OCI-LY3 (cell line): ENCODE measurements at regions not wholly inside any gene's neighbourhood (a gene's known extent, or its start where the extent isn't known, plus 50 kb on each side); places are given as distances from the start of the nearest gene placed in this dataset.
"Not testable (repeated sequence)": the region's sequence is repeated elsewhere in the genome, so short reads cannot be mapped to it uniquely, and the experiment has no call there.

Experiments used
- H2AFZ ChIP-seq: fragments of 200-600, 300-600 bp; shearing (Covaris generic); 2 replicates; pipeline ENCODE4 v1.6.0; 2014; ENCODE audit warnings: antibody characterized with exemption, low read depth, low read length
- H3K27ac ChIP-seq: fragments of 200-600, 300-600 bp; sonication (generic); 2 replicates; pipeline ENCODE4 v1.5.1; 2014; ENCODE audit warnings: mild to moderate bottlenecking, low read length, moderate library complexity, mixed read lengths
- H3K27me3 ChIP-seq: fragments of 200-600, 300-600 bp; sonication (generic); 2 replicates; pipeline ENCODE4 v1.6.1; 2014; ENCODE audit warnings: low read depth, low read length, mixed read lengths
- H3K36me3 ChIP-seq: fragments of 200-600, 300-600 bp; sonication (generic); replicated peaks from 2 replicates; pipeline ENCODE3; 2014; ENCODE audit warnings: low read depth, low read length, mixed read lengths
- H3K4me1 ChIP-seq: fragments of 300-600, 200-600 bp; sonication (generic); 2 replicates; pipeline ENCODE4 v1.6.1; 2014; ENCODE audit warnings: low read length, mixed read lengths
- H3K4me2 ChIP-seq: fragments of 200-600, 300-600 bp; sonication (generic); 2 replicates; pipeline ENCODE4 v1.6.1; 2014; ENCODE audit warnings: low read length, mixed read lengths
- H3K4me3 ChIP-seq: fragments of 300-600, 200-600 bp; sonication (generic); 2 replicates; pipeline ENCODE4 v1.5.1; 2014; ENCODE audit warnings: antibody characterized with exemption, mild to moderate bottlenecking, low read length, moderate library complexity
- H3K79me2 ChIP-seq: fragments of 300-600, 200-600 bp; shearing (Covaris generic); 2 replicates; pipeline ENCODE4 v1.6.1; 2014; ENCODE audit warnings: mild to moderate bottlenecking, low read length, mixed read lengths
- H3K9ac ChIP-seq: fragments of 300-600, 200-600 bp; shearing (Covaris generic); 2 replicates; pipeline ENCODE4 v1.6.0; 2014; ENCODE audit warnings: mild to moderate bottlenecking, low read length, moderate library complexity
- H3K9me3 ChIP-seq: fragments of 200-600, 300-600 bp; shearing (Covaris generic); 2 replicates; pipeline ENCODE4 v1.6.1; 2014; ENCODE audit warnings: low read length, mixed read lengths; ENCODE audit not compliant: insufficient read depth
- H4K20me1 ChIP-seq: fragments of 200-600, 300-600 bp; sonication (generic); 2 replicates; pipeline ENCODE4 v1.6.1; 2016; ENCODE audit warnings: low read length, mixed read lengths; ENCODE audit not compliant: insufficient read depth
- EZH2phosphoT487 ChIP-seq: fragments of 200-600 bp; shearing (Covaris generic); IDR thresholded peaks from 2 replicates; pipeline ENCODE4 v1.6.1; 2018; ENCODE audit warnings: antibody characterized with exemption, mixed run types, low read depth
- TF ChIP-seq, protein P1 (sequence below): fragments of 200-600, 300-600 bp; sonication (generic); IDR thresholded peaks from 2 replicates; pipeline ENCODE4 v1.5.1; 2014; ENCODE audit warnings: antibody characterized with exemption, low read length, low read depth

DNA sequence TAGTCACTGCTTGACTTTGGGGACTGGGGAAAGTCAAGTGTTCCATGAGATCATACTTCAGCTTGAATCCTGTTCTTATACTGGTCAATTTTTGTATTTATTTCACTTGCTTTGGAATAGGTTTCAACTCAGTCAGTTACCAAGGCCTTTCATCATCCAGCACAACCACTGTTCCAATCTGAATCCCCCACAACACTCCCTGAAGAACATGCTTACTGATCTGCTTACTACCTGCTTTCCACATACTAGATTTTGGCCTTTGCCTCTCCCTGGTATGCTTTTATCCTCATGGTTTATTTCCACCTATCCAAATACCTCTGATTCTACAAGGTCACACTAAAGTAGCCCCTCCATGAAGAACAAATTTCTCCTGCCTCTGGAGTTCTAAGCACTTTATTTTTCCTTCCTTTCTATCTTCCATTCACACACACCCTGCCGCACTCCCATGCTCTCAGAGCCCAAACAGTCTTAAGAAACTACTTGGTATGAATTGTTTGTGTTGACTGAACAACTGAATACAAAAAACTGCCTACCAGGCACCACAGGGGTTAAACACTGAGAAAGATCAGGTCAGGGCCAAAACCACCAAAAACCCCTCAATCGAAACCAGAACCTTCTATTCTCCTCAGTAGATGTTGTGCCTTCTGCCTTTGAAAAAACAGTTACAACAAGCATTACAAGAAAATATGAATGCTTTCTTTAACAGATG, 178.1 kb downstream of the AVL9 start:
- TF ChIP-seq EZH2phosphoT487: no peak
- TF ChIP-seq, protein P1, sequence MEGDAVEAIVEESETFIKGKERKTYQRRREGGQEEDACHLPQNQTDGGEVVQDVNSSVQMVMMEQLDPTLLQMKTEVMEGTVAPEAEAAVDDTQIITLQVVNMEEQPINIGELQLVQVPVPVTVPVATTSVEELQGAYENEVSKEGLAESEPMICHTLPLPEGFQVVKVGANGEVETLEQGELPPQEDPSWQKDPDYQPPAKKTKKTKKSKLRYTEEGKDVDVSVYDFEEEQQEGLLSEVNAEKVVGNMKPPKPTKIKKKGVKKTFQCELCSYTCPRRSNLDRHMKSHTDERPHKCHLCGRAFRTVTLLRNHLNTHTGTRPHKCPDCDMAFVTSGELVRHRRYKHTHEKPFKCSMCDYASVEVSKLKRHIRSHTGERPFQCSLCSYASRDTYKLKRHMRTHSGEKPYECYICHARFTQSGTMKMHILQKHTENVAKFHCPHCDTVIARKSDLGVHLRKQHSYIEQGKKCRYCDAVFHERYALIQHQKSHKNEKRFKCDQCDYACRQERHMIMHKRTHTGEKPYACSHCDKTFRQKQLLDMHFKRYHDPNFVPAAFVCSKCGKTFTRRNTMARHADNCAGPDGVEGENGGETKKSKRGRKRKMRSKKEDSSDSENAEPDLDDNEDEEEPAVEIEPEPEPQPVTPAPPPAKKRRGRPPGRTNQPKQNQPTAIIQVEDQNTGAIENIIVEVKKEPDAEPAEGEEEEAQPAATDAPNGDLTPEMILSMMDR: no peak
- no peaks in the 10 kb centered on the region for H3K79me2 ChIP-seq
- H3K4me1 ChIP-seq: no peaks in the 10 kb centered on the region
- no peak overlapping the region for H3K4me2 ChIP-seq
- H2AFZ ChIP-seq: no peak overlapping the region
- H3K9ac ChIP-seq: no peak overlapping the region
- no peak overlapping the region for H3K27ac ChIP-seq
- H3K27me3 ChIP-seq: no peaks in the 10 kb centered on the region
- H4K20me1 ChIP-seq: no peaks in the 10 kb centered on the region
- H3K4me3 ChIP-seq: no peak overlapping the region
- H3K36me3 ChIP-seq: no peaks in the 10 kb centered on the region
- no peaks in the 10 kb centered on the region for H3K9me3 ChIP-seq

DNA sequence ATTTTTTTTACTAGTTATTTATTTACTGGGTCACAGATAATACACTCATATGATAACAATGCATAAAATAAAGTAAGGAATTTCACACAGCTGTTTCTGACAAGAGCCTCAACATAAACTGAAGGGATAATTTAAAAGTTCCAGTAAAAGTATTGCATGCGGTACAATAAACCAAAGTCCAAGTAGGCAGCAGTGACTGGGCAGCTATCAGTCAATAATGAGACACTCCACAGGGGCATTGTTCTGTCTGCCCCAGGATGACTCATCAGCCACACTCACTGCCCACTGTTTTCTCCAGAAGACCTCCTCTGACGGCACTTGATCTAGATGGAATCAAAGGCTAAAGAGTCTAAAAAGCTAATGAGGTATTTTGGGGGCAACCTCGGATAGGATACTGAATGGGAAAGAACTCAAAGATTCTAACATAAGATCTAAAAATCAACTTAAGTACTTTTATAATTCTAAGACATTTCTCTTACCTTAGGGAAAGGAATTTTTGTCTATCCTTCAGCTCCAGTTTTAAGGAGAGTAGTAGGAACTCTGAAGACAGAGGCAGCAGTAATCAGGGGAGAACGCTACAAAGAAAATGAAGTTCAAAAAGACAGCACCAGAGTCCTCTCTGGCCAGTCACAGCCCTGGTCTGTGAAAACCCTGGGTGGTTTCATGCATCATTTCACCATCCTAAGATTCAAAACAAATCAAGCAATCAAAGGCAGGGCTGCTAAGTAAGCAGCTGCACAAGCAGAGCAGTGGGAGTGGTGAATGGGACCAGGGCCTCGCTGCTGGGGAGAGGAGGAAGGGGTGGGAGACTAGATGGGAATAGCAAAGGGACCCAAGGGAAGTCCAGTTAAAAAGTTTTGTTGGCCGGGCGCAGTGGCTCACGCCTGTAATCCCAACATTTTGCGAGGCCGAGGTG, 175.1 kb downstream of the AVL9 start:
- no peak for TF ChIP-seq EZH2phosphoT487
- TF ChIP-seq, protein P1: no peak
- Histone ChIP-seq H4K20me1 (no peaks in the 10 kb centered on the region), H3K9ac (no peak overlapping the region), H2AFZ (no peak overlapping the region), H3K27ac (no peak overlapping the region), H3K79me2 (no peaks in the 10 kb centered on the region), H3K4me2 (no peak overlapping the region), H3K4me1 (no peaks in the 10 kb centered on the region), H3K27me3 (no peaks in the 10 kb centered on the region), H3K4me3 (no peak overlapping the region), H3K9me3 (no peaks in the 10 kb centered on the region), H3K36me3 (no peaks in the 10 kb centered on the region)

DNA sequence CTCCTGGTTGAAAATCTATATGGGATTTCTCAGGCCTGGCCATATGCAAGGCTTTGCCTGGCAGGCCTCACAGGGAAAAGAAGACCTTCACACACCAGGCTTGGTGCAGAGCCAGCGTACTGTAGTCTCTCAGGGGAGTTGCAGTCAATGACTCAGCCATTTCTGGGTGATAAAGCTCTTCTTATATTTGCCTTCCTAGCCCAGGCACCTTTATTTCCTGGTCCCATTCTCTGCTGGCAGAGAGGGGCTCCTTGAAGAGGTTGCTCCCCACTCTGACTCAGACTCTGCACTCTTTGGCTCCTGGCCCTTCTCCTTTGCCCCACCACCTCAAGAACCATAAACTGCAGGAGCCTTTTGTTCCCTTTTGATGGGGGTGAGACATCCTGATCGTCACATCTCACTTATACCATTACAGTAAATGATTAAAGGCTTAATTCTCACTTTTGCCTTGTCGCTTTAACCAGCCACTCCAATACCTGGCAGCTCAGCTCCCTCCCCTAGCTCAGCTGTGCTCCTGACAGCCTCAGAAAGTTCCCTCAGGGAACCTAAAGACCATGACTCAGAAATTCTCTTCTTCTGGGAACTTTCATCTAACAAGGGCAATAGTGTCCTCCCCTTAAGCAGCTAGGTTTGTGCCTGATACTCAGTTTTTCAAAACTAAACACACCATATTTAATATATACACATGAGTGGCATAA, 174.0 kb downstream of the AVL9 start:
- H3K9me3 ChIP-seq, H4K20me1 ChIP-seq, H3K79me2 ChIP-seq, H3K27ac ChIP-seq, H3K27me3 ChIP-seq, H3K4me2 ChIP-seq, H3K9ac ChIP-seq, H3K4me1 ChIP-seq, H3K4me3 ChIP-seq, H3K36me3 ChIP-seq, H2AFZ ChIP-seq: not testable (repeated sequence)

DNA sequence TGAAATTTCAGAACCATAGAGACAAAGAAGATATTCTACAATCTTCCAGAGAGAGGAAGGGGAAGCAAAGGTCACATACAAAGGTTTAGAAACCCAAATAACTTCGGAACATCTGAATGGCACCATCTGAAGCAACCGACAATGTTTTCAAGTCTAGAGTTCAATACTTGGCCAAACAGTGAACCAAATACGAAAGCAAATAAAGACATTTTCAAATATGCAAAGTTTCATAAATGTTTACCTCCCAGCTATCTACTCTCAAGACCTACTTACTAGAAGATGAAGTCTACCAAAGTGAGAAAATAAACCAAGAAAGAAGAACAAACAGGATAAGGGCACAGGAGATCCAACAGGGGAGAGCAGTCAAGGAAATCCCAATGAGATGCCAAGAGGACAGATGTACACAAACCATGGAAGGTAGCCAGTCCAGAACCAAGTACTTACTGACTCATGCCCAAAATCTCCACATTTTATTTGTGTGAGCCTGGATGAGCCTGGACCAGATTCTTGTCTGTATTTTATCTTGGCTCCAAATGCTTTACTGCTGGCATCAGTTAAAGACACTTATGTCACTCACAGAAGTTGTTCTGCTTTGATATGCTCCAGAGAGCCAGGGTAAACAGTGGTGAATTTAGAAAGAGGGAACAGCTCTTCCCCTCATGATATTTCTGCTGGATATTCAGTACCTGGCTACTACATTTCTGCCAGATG, 173.3 kb downstream of the AVL9 start:
- H3K4me1 ChIP-seq, H3K27ac ChIP-seq, H2AFZ ChIP-seq: not testable (repeated sequence)

DNA sequence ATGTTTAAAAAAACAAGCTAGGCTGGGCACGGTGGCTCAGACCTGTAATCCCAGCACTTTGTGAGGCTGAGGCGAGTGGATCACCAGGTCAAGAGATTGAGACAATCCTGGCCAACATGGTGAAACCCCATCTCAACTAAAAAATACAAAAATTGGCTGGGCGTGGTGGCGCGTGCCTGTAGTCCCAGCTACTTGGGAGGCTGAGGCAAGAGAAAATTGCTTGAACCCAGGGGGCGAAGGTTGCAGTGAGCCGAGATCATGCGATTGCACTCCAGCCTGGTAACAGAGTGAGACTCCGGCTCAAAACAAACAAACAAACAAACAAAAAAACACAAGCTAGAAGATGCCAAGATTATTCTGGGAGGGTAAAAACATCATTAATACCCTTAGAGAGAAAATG, 172.3 kb downstream of the AVL9 start:
- H3K9ac ChIP-seq, H3K27me3 ChIP-seq, H3K4me3 ChIP-seq, H4K20me1 ChIP-seq, H2AFZ ChIP-seq, H3K79me2 ChIP-seq, H3K4me2 ChIP-seq, H3K36me3 ChIP-seq, H3K27ac ChIP-seq, H3K9me3 ChIP-seq, H3K4me1 ChIP-seq: not testable (repeated sequence)

More for the DNA sequence above, 173.3 kb downstream of the AVL9 start:
- H3K27me3 ChIP-seq, H3K4me3 ChIP-seq, H3K9ac ChIP-seq, H3K79me2 ChIP-seq, H4K20me1 ChIP-seq, H3K4me2 ChIP-seq, H3K9me3 ChIP-seq, H3K36me3 ChIP-seq: not testable (repeated sequence)

DNA sequence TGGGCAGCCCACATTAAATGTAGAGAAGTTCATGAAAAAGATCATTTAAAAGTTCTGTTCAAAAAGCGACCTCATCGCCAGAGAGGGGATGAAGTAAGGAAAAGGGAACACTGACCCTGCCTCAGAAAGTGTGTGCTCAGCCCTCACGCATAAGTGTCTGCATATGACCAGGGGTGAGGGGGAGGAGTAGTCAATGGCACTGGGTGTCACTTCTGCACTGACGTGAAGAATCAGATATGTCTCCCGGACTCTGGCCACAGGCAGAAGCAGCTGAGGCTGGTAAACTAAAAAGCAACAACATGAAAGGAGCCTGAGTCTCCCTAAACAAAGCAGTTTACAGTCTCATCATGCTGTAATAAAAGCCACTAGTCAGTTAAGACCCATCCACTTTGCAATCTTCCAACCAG, 168.5 kb downstream of the AVL9 start:
- not testable (repeated sequence) for H3K9me3 ChIP-seq, H3K27ac ChIP-seq, H2AFZ ChIP-seq, H3K79me2 ChIP-seq, H4K20me1 ChIP-seq, H3K4me1 ChIP-seq, H3K9ac ChIP-seq, H3K4me2 ChIP-seq, H3K27me3 ChIP-seq, H3K36me3 ChIP-seq, H3K4me3 ChIP-seq

DNA sequence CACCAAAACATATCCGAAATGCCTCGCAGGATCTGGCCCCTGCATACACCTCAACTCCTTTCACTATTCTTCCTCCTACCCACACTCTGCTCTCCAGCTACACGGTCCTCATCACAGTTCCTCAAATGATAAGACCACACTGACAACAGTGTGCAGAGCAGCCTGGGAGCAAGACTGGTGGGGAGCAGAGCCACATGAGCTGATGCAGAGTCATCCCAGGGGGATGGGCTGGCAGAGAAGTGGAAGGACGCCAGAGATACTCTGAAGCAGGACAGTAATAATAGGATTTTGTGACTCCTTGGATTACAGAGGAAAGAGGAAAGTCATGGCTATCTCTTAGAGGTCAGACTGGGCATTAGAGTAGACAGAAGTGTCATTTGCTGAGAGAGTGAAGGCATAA, 167.2 kb downstream of the AVL9 start:
- H2AFZ ChIP-seq, H3K9me3 ChIP-seq, H3K36me3 ChIP-seq, H3K9ac ChIP-seq, H3K27me3 ChIP-seq, H3K4me3 ChIP-seq, H3K79me2 ChIP-seq, H4K20me1 ChIP-seq, H3K4me2 ChIP-seq, H3K27ac ChIP-seq: not testable (repeated sequence)
- H3K4me1 ChIP-seq: peaks cover 12% of the 10 kb centered on the region
